Fibroblast of lung (primary cell): ENCODE measurements at regions not wholly inside any gene's neighbourhood (a gene's known extent, or its start where the extent isn't known, plus 50 kb on each side); places are given as distances from the start of the nearest gene placed in this dataset.

Experiments used
- EZH2 ChIP-seq: IDR thresholded peaks from 2 replicates; pipeline ENCODE4 v1.5.1; 2012; ENCODE audit warnings: low read length, control low read depth, mild to moderate bottlenecking; ENCODE audit errors: missing control alignments
- TF ChIP-seq, protein P1 (sequence below), 2 donors: IDR thresholded peaks in 1 of 2; conservative IDR thresholded peaks in 1 of 2; 1 replicate in 1 of 2; 2 replicates in 1 of 2; pipeline ENCODE4 v1.5.1; 2011 to 2012; ENCODE audit warnings: low read length in 2 of 2, control low read depth in 1 of 2, inconsistent platforms in 1 of 2, low read depth in 1 of 2, mild to moderate bottlenecking in 1 of 2

DNA sequence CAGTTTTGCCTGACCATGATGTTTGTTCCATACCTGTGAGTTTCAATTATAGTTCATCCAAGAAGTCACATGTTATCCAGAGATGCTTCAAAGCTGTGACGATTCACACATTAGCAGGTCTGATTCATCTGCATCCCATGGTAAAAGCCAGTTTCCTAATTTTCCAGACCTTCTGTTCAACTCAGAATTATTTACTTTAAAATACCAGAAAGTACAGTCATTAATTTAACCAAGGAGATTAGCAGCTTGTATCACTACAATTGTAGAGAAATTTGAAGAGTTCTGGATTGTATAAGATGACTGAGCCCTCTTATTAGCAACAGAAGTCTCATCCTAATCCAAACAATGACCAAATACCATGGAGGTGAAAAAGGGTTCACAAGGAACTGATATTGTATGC lies 76.1 kb upstream of the THBS1 start:
- TF ChIP-seq, protein P1, sequence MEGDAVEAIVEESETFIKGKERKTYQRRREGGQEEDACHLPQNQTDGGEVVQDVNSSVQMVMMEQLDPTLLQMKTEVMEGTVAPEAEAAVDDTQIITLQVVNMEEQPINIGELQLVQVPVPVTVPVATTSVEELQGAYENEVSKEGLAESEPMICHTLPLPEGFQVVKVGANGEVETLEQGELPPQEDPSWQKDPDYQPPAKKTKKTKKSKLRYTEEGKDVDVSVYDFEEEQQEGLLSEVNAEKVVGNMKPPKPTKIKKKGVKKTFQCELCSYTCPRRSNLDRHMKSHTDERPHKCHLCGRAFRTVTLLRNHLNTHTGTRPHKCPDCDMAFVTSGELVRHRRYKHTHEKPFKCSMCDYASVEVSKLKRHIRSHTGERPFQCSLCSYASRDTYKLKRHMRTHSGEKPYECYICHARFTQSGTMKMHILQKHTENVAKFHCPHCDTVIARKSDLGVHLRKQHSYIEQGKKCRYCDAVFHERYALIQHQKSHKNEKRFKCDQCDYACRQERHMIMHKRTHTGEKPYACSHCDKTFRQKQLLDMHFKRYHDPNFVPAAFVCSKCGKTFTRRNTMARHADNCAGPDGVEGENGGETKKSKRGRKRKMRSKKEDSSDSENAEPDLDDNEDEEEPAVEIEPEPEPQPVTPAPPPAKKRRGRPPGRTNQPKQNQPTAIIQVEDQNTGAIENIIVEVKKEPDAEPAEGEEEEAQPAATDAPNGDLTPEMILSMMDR (conservative IDR thresholded peaks at IDR 0.05 in 1 of 2, IDR thresholded peaks at IDR 0.05 in 1 of 2; ENCODE audit: low read depth in 1 of 2, low read length in 2 of 2): no peak
- no peak for TF ChIP-seq EZH2
